ENCODE measurements at regions not wholly inside any gene's neighbourhood (a gene's known extent, or its start where the extent isn't known, plus 50 kb on each side); places are given as distances from the start of the nearest gene placed in this dataset.

GRCh38 chr18:73246763-73247162 lies 379.0 kb upstream of the NETO1 start:
- TF ChIP-seq CTCF (IDR thresholded peaks at IDR 0.05 in 2 of 3, conservative IDR thresholded peaks at IDR 0.05 in 1 of 3; ENCODE audit: borderline replicate concordance in 1 of 3, insufficient read depth in 1 of 3, low read depth in 2 of 3, low read length in 2 of 3): no peak
- no peak for TF ChIP-seq POLR2A (IDR thresholded peaks at IDR 0.05; ENCODE audit: borderline replicate concordance, extremely low read depth, insufficient read depth, insufficient read length)
- TF ChIP-seq CEBPB (IDR thresholded peaks at IDR 0.05; ENCODE audit: low read depth): no peak
- no peak for TF ChIP-seq JUND (IDR thresholded peaks at IDR 0.05)
- TF ChIP-seq ZNF274 (IDR thresholded peaks at IDR 0.05; ENCODE audit: low read depth, low read length): no peak
- no peak for TF ChIP-seq REST (IDR thresholded peaks at IDR 0.05; ENCODE audit: low read depth)
- TF ChIP-seq MAX (IDR thresholded peaks at IDR 0.05): no peak
